ENCODE measurements at regions not wholly inside any gene's neighbourhood (a gene's known extent, or its start where the extent isn't known, plus 50 kb on each side); places are given as distances from the start of the nearest gene placed in this dataset.

DNA sequence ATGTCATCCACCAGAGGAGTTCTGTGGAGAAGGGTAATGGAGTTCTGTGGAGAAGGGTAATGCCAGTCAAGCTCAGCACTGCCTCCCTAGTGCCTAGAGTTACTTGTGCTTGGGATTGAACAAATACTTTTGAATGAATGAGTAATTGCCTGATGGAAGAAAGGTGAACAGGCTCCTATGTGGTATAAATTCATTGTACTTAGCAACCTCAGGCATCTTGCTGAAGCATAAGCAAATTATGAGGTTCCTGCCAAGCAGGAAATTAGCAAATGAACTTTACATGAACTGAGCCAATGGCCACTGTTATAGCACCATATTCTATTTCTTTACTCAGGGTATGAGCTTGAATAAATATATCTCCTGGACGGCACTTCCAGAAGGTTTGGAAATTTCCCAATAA is 1047.2 kb downstream of the SLC6A15 start:
- no peak for ATAC-seq (ENCODE audit: low read depth)
- dilution Hi-C loops (cut with HindIII; ENCODE audit: low sequenced_read_pairs, unreplicated experiment), result no loop called here
- Histone ChIP-seq H3K56ac (ENCODE audit: extremely low read depth, insufficient read depth, low read length) (no peak overlapping the region), H3K27ac (ENCODE audit: insufficient read depth, low read length) (no peak overlapping the region), H3K4ac (ENCODE audit: low read depth, low read length) (no peak overlapping the region), H4K5ac (ENCODE audit: low read depth, low read length) (no peak overlapping the region), H4K8ac (ENCODE audit: low read depth in 2 of 2, low read length in 2 of 2) (no peak overlapping the region), H3K4me1 (ENCODE audit: control insufficient read depth, insufficient read depth, low read length) (no peaks in the 10 kb centered on the region), H3K9me3 (ENCODE audit: control insufficient read depth, insufficient read depth, low read length) (no peaks in the 10 kb centered on the region), H3K9ac (ENCODE audit: low read depth, low read length) (no peak overlapping the region), H3K79me1 (ENCODE audit: low read depth in 1 of 2, low read length in 2 of 2) (no peaks in the 10 kb centered on the region), H2AFZ (replicated peaks; ENCODE audit: low read length, poor library complexity) (no peak overlapping the region), H3K18ac (ENCODE audit: low read depth, low read length) (no peak overlapping the region), H4K20me1 (ENCODE audit: insufficient read depth, low read length) (no peaks in the 10 kb centered on the region), H3K23ac (ENCODE audit: low read depth, low read length) (no peak overlapping the region), H3K14ac (replicated peaks; ENCODE audit: low read depth, low read length) (no peak overlapping the region), H3K4me3 (ENCODE audit: insufficient read depth, low read depth, low read length) (no peak overlapping the region), H2AK5ac (ENCODE audit: low read depth, low read length) (no peak overlapping the region), H2BK5ac (ENCODE audit: low read depth, low read length, poor library complexity, severe bottlenecking) (no peak overlapping the region), H2AK9ac (replicated peaks; ENCODE audit: low read depth, low read length, poor library complexity) (no peak overlapping the region), H2BK15ac (ENCODE audit: low read depth, low read length) (no peak overlapping the region), H3K36me3 (ENCODE audit: control insufficient read depth, insufficient read depth, low read length) (no peaks in the 10 kb centered on the region), H3K4me2 (ENCODE audit: low read depth, low read length) (no peak overlapping the region), H2BK20ac (ENCODE audit: low read depth, low read length) (no peak overlapping the region), H2BK120ac (ENCODE audit: low read depth, low read length) (no peak overlapping the region), H4K91ac (ENCODE audit: insufficient read depth, low read depth, low read length) (no peak overlapping the region), H3K27me3 (ENCODE audit: control insufficient read depth, insufficient read depth, low read length) (no peaks in the 10 kb centered on the region), H3K9me1 (ENCODE audit: insufficient read depth, low read length) (no peaks in the 10 kb centered on the region)
- ChIA-PET POLR2A (ENCODE audit: unreplicated experiment) (no interaction called here), CTCF (no interaction called here)
- WGBS, 2 experiments (ENCODE audit: extremely low coverage in 2 of 2, insufficient read length in 1 of 2), result no CpG with 5 or more reads among the region's 1 CpG
- no TSS peak for BruUV-seq (replicated peaks)
- TF ChIP-seq RFX5 (IDR thresholded peaks at IDR 0.05; ENCODE audit: low read depth, low read length), result no peak
- intact Hi-C loops (cut with micrococcal nuclease), result no loop called here
- no peak for DNase-seq
- in situ Hi-C loops (cut with MboI; ENCODE audit: low sequenced_read_pairs), result no loop called here

Data from IMR-90 (cell line).